ENCODE measurements at regions not wholly inside any gene's neighbourhood (a gene's known extent, or its start where the extent isn't known, plus 50 kb on each side); places are given as distances from the start of the nearest gene placed in this dataset.

GRCh38 chr15:96042734-96043224 lies 287.7 kb upstream of the NR2F2 start:
- H3K79me2 ChIP-seq (ENCODE audit: low read length) = no peaks in the 10 kb centered on the region
- H2AFZ ChIP-seq (ENCODE audit: low read length) = no peak overlapping the region
- H3K9me3 ChIP-seq (replicated peaks; ENCODE audit: insufficient read depth, low read length) = no peaks in the 10 kb centered on the region
- H3K27ac ChIP-seq (ENCODE audit: low read length) = no peak overlapping the region
- DNase-seq = peak; percentile 45
- H3K4me3 ChIP-seq (ENCODE audit: low read length) = no peak overlapping the region
- TF ChIP-seq EZH2phosphoT487 (IDR thresholded peaks at IDR 0.05; ENCODE audit: low read length) (no peak), EZH2 (optimal IDR thresholded peaks at IDR 0.05; ENCODE audit: low read depth, low read length) (no peak), CTCF (IDR thresholded peaks at IDR 0.05; ENCODE audit: low read length) (no peak)
- H3K9me2 ChIP-seq (replicated peaks; ENCODE audit: insufficient read depth, low read length) = no peaks in the 10 kb centered on the region
- peaks cover 13% of the 10 kb centered on the region; the same call in 1 of the 2 replicates for H3K27me3 ChIP-seq (replicated peaks; ENCODE audit: insufficient read depth, low read length)
- H3K4me1 ChIP-seq (ENCODE audit: low read length) = peaks cover 16% of the 10 kb centered on the region
- H3K9ac ChIP-seq (ENCODE audit: low read length) = no peak overlapping the region
- no peaks in the 10 kb centered on the region for H4K20me1 ChIP-seq (ENCODE audit: insufficient read depth, low read length)
- H3K36me3 ChIP-seq (replicated peaks; ENCODE audit: insufficient read depth, low read length) = no peaks in the 10 kb centered on the region
- H3F3A ChIP-seq (ENCODE audit: insufficient read depth, low read length) = no peaks in the 10 kb centered on the region
- H3K4me2 ChIP-seq (ENCODE audit: low read depth, low read length) = peak overlapping the region; percentile 31; the same call in 1 of the 2 replicates

- H3K4me3 ChIP-seq (ENCODE audit: low read length) = no peak overlapping the region
- no peaks in the 10 kb centered on the region for H3K9me2 ChIP-seq (replicated peaks; ENCODE audit: insufficient read depth, low read length)
- DNase-seq = no peak
- no peaks in the 10 kb centered on the region for H3K79me2 ChIP-seq (ENCODE audit: low read length)
- no peaks in the 10 kb centered on the region for H3K9me3 ChIP-seq (replicated peaks; ENCODE audit: insufficient read depth, low read length)
- no peaks in the 10 kb centered on the region for H4K20me1 ChIP-seq (ENCODE audit: insufficient read depth, low read length)
- no peak overlapping the region for H3K27ac ChIP-seq (ENCODE audit: low read length)
- H3K9ac ChIP-seq (ENCODE audit: low read length) = no peak overlapping the region
- no peaks in the 10 kb centered on the region for H3K36me3 ChIP-seq (replicated peaks; ENCODE audit: insufficient read depth, low read length)
- H3F3A ChIP-seq (ENCODE audit: insufficient read depth, low read length) = no peaks in the 10 kb centered on the region
- H2AFZ ChIP-seq (ENCODE audit: low read length) = no peak overlapping the region
- TF ChIP-seq EZH2phosphoT487 (IDR thresholded peaks at IDR 0.05; ENCODE audit: low read length) (no peak), EZH2 (optimal IDR thresholded peaks at IDR 0.05; ENCODE audit: low read depth, low read length) (no peak), CTCF (IDR thresholded peaks at IDR 0.05; ENCODE audit: low read length) (no peak)
- H3K4me2 ChIP-seq (ENCODE audit: low read depth, low read length) = no peak overlapping the region
- peaks cover 16% of the 10 kb centered on the region for H3K4me1 ChIP-seq (ENCODE audit: low read length)
- H3K27me3 ChIP-seq (replicated peaks; ENCODE audit: insufficient read depth, low read length) = peaks cover 13% of the 10 kb centered on the region; the same call in 1 of the 2 replicates
Measured at GRCh38 chr15:96043591-96044171, 286.8 kb upstream of the NR2F2 start.

DNA sequence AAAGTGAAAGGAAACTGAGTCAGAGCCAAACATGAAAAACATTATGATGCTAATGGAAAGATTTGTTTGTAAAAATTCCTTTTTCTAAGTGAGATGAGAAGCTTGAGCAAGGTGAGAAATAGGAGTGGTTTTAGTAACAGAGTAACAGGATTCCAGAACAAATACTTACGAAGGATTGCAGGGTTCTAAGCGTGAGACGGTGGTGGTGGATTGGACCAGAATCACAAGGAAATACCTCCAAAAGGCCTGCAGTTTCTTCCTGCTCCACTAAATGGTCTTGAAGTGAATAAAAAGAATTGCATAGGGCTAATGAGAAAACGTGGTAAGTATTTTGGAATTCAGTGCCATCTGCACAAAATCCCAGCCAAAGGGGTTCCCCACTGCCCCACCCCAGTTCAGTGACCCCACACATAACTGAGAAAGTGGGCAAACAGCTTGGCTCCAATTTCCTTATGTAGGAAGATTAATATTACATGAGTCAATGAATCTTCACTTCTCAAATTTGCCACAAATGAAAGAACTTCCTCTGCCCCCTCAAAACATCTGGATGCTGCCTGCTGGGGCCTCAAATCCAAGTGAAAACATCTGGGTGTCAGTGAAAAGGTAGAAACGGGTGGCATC lies 283.8 kb upstream of the NR2F2 start:
- Histone ChIP-seq H3K4me2 (ENCODE audit: low read depth, low read length) (no peak overlapping the region), H3K4me3 (ENCODE audit: low read length) (no peak overlapping the region), H3K27me3 (replicated peaks; ENCODE audit: insufficient read depth, low read length) (peaks cover 9% of the 10 kb centered on the region; the same call in 1 of the 2 replicates), H3K9me3 (replicated peaks; ENCODE audit: insufficient read depth, low read length) (no peaks in the 10 kb centered on the region), H3K36me3 (replicated peaks; ENCODE audit: insufficient read depth, low read length) (no peaks in the 10 kb centered on the region), H3F3A (ENCODE audit: insufficient read depth, low read length) (no peaks in the 10 kb centered on the region), H3K9me2 (replicated peaks; ENCODE audit: insufficient read depth, low read length) (no peaks in the 10 kb centered on the region), H3K9ac (ENCODE audit: low read length) (no peak overlapping the region), H3K79me2 (ENCODE audit: low read length) (no peaks in the 10 kb centered on the region), H3K27ac (ENCODE audit: low read length) (no peak overlapping the region), H4K20me1 (ENCODE audit: insufficient read depth, low read length) (no peaks in the 10 kb centered on the region), H2AFZ (ENCODE audit: low read length) (no peak overlapping the region), H3K4me1 (ENCODE audit: low read length) (peaks cover 16% of the 10 kb centered on the region)
- TF ChIP-seq CTCF (IDR thresholded peaks at IDR 0.05; ENCODE audit: low read length) = no peak
- no peak for TF ChIP-seq EZH2 (optimal IDR thresholded peaks at IDR 0.05; ENCODE audit: low read depth, low read length)
- DNase-seq = no peak

All from MM.1S (cell line).